D341Med (cell line): ENCODE measurements at regions not wholly inside any gene's neighbourhood (a gene's known extent, or its start where the extent isn't known, plus 50 kb on each side); places are given as distances from the start of the nearest gene placed in this dataset.

Source experiments
- DNase-seq: peaks from one replicate; pipeline ENCODE4 v3.0.0; 2012; ENCODE audit warnings: low spot score

DNA sequence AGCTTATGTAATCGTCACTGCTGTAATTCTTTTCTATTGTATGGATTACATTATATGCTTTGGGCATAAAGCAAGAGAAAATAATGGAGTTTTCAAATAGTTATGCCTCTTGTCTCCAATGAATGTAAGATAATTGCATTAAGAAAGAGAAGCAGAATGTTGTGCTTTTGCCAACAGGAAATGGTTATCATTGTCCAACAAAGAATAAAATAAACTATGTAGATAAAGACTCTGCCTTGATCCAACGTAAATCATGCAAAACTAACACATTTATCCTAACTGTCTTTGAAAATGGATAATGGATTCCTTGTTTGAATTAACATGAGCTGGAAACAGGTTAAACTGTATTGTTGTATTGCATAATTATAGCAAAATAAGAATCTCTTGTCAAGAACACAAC, 1709.0 kb downstream of the PCDH7 start:
- no peak for DNase-seq

DNA sequence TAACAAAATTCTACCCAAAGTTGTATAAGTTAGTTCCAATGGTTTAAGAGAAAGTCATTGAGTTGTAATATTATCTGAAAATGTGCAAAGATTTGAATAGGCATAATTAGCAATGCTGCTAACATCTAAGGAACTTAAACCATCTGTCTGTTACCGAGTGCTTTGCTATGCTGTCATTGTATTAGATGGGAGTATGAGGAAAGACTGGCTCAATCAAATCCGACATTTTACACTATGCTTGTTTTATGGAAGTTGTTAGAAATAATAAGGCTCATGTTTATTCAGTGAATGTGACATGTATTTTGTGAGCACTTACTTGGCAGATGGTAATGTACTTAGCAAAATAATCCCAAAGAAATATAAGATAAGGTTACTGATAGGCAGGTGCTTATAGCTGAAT, 1715.1 kb downstream of the PCDH7 start:
- no peak for DNase-seq

DNA sequence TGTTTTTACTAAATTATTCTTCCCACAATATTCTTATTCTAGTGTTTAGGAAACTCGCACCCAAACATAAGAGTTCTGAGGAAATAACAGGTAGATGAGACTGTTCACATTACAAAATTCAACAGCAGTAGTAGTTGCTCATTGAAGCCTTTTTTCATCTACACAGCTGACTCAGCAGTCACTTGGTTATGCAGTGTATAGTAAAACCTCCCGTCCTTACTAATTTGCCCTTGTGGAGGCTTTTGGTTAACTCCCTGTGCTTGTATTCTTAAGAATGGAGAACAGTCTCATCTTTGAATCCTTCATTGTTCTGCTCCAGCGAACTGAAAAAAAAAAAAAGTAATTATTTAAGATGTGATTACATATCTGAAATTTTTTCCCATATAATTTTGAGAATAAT, 1716.6 kb downstream of the PCDH7 start:
- no peak for DNase-seq

DNA sequence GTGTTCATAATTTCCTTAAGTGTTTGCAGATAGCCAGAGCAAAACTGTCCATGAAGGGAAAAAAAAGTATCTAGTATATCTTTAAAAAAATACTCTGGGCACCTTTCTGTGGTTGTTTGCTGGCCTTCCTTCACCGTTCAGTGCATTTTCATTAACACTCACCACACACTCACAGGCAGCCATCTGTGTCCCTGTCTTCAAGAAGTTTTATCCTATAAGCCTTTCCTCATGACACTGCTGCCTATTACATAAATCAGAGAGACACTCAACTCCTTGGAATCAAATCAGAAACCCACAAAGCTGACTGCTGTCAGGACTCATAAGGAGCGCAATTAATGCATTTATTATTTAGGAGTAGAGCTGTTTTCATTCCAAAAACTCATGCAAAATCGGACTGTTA, 1720.2 kb downstream of the PCDH7 start:
- peak; percentile 47 for DNase-seq

DNA sequence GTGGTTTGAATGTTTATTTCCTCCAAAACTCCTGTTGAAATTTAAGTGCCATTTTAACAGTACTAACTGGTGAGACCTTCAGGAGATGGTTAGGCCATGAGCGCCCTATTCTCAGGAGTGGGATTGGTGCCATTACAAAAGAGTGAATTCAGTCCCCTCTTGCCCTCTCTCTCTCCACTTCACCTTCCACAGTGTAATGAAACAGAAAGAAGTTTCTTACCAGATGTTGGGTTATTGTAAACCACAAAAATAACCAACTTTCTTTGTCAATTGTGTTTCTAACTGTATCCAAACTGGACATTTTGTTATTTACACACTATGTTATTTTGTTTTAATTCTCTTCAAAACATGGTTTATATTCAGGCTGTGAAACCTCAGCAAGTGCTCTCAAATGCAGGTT, 1734.3 kb downstream of the PCDH7 start:
- DNase-seq = no peak

DNA sequence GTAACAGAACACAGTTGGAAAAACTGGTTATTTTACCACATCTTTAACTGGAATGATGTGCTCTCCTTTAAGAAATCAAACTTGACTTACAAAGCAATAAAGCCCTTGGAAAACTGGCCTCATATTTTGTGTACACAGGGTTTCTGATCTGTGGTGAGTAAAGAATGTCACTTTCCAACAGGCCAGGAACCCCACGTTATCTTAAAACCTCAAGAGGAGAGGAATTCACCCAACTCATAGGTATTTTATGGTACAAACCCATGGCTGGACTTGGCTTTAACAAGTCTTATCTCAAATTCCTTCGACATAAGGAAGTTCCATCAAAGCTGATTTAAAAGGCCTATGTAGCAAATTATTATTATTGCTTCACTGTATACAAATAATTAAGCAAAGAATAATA, 1735.1 kb downstream of the PCDH7 start:
- DNase-seq = no peak

DNA sequence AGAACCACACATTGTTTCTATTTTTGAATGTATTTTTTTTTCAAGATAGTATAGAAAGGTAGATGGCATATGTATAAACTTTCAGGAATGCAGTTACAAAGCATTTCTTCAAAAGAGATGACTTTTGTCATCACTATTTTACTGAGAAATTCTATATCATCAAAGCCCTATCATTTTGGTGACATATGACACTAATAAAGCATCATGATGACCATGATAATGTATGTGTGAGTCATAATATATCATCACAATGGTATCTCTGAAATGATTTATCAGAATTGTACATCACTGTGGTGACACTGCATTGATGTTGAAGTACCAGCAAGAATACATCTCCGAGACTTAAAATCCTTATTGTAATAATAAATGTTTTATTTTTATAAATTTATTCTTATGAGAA, 1740.8 kb downstream of the PCDH7 start:
- DNase-seq = no peak

DNA sequence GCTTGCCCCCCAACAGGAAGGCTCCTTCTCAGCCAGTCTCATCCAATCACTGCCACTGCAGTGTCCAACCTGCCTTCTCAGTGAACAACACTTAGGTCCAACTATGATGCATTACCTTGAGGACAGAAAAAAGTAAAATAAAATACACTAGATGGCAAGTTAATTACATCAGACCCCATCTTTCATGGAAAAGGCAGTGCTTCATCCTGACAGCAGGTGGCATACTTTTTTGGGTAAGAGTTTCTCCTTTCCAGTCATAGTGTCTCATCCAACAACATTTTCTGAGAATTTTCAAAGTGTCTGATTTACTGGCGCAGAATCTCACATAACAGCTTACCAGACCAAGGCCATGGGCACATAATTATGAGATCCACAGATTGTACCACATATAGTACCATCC, 1742.8 kb downstream of the PCDH7 start:
- peak; percentile 20 for DNase-seq

DNA sequence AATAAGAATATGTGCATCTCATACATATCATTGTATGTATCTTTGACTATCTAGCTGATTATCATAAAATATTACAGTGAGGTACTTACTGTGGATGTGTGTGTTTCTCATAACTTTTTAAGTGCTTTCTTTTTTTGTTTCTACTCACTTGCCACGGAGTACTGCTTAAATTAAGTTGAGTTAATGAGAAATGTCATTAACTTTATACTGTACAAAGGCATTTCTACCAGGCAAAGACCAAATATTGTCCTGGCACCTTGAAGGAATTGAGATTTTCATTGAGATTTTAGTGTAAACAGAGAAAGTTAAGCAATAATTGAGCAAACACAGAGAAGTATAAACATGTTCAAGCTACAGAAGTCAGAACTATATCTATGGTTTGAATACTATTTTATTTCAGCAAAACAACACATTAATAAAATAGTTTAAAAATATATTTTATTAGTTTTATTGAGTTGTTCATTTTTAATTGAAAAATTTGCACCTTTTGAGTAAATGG, 1750.0 kb downstream of the PCDH7 start:
- no peak for DNase-seq

DNA sequence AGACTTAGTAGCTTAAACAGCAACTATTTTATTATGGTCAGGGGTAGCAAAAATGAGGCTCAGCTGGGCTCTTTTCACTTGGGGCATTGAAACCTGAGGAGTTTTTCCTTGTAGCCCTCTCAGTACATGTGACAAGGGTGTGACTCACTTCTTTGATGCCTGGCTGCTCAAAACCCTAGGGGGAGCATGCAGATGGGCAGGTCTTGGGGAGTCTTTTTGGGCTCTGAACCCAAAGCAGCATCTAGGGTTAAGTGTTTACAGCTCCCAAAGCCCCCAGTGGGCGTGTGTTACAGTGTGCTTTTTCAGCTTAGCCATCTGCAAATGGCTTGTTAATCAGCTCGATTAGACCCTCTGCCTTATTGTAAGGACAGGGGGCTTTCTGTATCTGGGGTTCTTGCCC, 1752.7 kb downstream of the PCDH7 start:
- DNase-seq = no peak

DNA sequence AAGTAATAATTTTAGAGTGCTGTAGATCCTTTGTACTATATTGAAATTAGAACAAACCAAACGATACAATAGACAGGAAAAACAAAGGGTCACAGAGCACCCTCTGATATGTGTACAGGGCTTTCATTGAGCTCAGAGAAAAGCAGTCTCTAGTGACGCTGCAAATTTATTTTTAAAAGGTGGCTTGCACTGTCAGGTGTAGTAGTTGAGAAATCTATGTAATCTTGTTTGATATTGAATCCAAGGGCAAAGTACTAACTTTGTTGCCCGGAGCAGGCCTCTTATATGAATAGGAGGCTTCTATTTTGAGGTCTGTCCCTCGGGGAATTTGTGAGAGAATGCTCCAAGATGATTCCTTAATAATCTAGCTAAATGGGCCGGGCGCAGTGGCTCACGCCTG, 1755.5 kb downstream of the PCDH7 start:
- DNase-seq = no peak

DNA sequence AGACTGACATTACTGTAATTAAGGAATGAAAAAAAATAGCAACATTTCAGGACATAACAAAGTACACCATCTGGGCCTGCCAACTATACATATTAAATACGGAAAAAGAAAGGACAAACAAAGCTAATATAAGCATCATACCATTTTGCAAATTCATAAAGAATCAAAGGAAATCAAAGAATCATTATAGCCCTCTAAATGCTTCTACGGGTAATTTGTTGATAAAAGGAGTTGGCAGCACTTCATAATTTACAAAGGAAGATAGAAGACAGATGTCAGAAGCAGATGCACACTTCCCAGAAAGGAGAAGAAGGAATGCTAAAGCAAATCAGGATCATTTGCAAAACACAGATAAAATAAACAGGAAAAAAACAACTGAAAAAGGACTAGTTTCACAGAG, 1757.3 kb downstream of the PCDH7 start:
- no peak for DNase-seq

DNA sequence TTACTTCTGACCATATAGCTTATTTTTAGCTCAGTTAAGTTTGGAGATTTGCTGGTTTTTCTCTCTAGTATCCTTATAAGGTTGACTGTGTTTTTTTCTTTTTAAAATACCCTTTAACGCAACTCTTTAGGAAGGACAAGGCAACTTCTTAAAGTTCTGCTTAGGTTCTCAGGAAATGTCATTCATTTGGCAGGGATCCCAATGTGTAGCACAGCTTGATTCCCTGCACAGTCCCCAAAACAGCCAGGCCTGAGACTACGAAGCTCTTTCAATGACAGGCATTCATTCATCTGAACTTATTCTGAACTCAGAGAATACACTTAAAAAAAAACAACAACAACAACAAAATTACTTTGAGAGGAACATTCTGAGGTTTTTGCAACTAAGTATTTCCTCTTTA, 1765.8 kb downstream of the PCDH7 start:
- DNase-seq = no peak

DNA sequence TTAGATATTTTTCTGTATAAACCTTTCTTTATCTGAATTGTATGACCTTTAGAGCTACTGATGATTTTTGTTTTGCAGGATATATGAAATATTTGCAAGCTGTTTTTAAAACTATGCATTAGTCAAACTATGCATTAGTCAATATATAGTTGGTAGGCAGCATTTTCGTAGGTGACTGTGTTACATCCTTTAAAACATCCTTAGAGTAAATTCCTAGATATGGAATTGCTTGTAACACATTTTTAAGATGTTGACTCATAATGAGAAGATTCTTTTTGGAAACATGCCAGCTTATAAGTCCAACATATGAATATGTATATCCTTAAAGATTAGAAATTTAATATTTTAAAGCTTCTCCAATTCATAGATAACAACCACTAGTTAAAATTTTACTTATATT, 1768.5 kb downstream of the PCDH7 start:
- no peak for DNase-seq

DNA sequence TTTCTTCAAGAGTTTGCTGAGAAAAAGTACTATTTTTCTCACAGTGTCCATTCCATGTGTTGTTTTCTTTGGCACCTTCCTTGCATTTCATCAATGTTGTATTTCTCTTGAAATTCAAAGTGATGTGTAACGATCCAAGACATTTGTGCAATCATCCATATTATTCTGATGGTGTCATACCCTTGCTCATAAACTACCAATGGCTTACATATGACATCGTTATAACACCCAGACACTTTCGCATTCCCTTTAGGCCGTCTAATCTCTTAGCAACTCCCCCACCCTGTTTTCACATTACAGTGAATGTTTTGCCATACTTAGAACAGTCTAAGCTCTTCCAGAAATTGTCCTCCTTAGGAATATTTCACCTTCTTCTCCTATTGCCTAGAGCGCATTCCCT, 1779.0 kb downstream of the PCDH7 start:
- no peak for DNase-seq

DNA sequence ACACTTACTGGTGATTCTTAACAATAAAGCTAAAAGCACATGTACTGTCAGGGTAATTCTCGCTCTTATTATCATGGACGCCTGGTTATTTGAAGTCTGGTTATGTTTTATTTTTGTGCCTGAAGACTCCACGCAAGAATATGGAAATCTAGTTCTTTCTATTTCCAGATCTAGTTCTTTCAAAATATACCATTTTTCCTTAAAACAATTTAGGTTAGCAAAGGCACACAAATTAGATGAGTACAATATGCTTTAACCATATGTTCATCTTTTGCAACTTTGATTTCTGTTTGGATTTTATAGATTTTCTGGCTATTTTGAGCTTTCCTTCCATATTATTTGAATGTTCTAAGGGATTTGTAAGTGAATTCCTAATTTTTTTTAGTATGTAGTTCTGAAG, 1783.1 kb downstream of the PCDH7 start:
- DNase-seq = no peak

DNA sequence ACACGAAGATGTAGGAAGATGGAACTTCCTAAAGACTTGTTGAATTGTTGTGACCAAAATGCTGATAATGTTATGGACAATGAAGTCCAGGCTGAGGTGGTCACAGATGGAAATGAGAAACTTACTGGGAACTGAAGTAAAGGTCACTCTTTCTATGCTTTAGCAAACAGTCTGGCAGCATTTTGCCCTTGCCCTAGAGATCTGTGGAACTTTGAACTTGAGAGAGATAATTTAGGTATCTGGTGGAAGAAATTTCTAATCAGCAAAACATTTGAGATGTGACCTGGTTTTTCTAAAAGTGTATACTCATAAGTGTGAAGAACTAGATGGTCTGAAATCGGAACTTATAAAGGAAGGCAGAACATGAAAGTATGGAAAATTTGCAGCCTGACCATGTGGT, 1785.9 kb downstream of the PCDH7 start:
- no peak for DNase-seq

DNA sequence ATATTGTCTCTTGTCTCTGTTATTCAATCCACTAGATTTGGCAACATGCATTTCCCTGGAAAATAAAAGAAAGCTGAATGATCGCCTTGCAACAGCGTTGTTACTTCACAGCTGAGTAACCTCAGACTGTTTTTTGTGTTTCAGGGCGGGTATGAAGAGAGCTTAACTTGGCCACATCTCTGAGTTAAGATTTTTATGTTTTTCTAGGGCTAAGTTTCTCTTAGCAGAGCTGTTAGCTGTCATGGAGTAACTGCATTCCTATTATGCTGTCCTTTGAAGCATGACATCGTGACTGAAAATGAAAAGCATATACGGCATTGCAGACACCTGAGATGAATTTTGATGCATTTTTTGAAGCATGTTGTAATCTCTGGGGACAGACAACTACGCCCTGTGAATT, 1798.9 kb downstream of the PCDH7 start:
- no peak for DNase-seq

DNA sequence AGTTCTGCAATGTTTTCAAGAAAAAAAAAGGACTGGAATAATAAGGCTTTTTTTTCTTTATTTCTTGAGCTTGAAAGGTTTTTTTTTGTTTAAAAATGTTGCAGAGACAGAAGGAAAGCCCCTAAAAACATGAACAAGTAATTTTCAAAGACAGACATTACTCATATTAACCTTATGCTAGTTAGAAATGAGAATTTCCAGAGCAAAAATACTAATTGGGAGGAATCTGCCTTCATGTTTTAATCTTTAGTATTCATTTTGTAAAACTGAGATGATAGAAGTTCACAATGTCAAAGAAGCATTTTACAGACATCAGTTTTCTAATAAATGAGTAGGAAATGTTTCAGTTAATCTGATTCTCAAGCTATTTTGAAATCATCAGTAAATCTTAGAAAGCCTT, 1805.3 kb downstream of the PCDH7 start:
- no peak for DNase-seq

DNA sequence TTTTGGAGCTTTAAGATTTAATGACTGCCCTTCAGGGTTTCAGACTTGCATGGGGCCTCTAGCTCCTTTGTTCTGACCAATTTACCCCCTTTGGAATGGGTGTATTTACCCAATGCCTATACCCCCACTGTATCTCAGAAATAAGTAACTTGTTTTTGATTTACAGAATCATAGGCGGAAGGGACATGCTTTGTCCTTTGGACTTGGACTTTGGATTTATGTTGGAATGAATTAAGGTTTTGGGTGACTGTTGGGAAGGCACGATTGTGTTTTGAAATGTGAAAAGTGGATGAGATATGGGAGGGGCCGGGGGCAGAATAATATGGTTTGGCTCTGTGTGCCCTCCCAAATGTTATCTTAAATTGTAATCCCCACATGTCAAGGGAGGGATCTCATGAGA, 1824.7 kb downstream of the PCDH7 start:
- no peak for DNase-seq

DNA sequence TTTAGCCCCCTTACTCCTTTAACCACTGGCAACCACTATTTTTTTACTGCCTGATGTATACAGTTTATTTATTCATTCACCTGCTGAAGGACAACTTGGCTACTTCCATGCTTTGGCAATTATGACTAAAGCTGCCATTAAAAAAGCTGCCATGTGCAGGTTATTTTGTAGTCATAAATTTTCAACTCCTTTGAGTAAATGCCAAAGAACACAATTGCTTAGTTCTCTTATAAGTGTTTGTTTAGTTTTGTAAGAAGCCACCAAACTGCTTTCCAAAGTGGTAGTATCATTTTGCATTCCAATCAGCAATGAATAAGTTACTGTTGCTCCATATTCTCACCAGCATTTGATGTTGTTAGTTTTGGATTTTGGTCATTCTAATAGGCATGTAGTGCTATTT, 1831.8 kb downstream of the PCDH7 start:
- DNase-seq = no peak

DNA sequence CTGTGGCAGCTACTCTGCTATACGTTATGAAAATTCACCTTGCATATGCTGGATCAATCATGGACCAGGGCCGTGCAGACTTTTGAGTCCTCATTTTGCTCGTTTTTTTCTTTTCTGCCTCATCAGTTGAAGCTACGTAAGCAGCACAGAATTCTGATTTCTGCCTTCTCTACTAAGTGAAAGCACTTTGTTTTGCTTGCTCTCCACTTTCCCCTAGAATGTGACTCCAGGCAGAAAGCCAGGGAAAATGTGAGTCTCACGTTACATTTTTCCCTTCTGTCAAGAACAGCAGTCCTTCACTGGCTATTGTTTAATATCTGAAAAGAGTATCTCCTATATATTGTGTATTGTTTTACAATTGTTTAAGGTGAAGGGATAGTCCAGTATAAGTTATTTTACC, 1840.1 kb downstream of the PCDH7 start:
- no peak for DNase-seq

DNA sequence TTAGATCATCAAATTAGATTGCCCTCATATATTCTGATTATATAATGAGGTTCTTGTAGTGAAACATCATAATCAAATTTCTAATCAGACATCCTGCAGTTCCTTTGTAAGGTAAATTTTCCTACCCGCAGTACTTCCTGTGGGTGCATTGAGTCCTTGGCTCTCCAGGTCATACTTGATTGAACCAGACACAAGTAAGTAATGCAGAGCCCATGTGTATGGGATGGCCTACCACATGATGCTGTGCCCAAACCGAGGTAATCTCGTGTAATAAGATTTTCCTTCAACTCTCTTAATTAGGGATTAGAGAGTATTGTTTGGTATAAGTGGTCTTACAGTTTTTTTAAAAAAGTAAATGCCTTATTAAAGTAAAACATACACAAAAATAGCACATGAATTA, 1841.8 kb downstream of the PCDH7 start:
- DNase-seq = peak; percentile 34

DNA sequence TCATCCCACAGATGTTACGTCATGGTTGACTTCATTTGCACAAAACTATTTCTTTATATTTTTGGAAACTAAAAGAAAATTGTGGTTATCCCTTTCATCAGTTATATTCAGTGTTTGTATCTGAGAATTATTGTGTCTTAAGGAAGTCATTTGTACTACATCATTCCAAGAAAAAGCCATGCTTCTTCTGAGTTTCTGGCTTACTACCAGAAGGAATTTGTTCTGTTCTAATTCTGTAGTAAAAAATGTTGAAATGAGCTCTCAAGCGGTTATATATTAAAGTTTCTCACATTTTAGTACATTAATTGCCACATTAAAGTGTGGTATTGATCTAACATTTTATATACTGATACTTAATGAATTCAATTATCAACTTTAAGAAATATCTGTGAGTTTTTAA, 1844.5 kb downstream of the PCDH7 start:
- DNase-seq = no peak

DNA sequence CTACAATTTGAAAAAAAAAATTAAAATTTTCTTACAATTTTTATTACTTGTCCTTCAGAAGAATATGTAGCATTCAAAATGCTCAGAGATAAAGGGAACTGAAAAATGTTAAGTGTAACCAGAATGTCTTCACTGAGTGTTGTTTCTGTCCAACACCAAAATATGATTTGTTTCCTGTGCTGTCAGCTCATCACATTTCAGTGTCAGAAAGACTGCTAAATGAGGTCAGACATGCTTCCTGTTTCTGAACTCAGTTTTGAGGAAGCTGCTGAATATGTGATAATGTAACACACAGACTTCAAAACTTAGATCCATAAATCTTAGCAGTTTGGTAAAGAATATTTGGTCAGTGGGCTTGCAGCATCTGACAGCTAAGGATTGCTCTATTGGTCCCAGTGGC, 1849.7 kb downstream of the PCDH7 start:
- no peak for DNase-seq
